C4-2B (cell line): ENCODE measurements at regions not wholly inside any gene's neighbourhood (a gene's known extent, or its start where the extent isn't known, plus 50 kb on each side); places are given as distances from the start of the nearest gene placed in this dataset.

Source experiments
- CTCF ChIP-seq: fragments of 450-650 bp; conservative IDR thresholded peaks from 2 replicates; pipeline ENCODE4 v1.5.1; 2017; ENCODE audit warnings: mild to moderate bottlenecking
- ZFX ChIP-seq: fragments of 450-650 bp; IDR thresholded peaks from 2 replicates; pipeline ENCODE4 v1.6.1; 2017

- no peak for TF ChIP-seq CTCF
- no peak for TF ChIP-seq ZFX
Observed at GRCh38 chr5:164784230-164784629, 1278.8 kb downstream of the MAT2B start.
